Adrenal gland (tissue), 5 donors: ENCODE measurements at regions not wholly inside any gene's neighbourhood (a gene's known extent, or its start where the extent isn't known, plus 50 kb on each side); places are given as distances from the start of the nearest gene placed in this dataset.

Experiments used
- POLR2A ChIP-seq, 2 donors: fragments of 450-650 bp; IDR thresholded peaks; one replicate each; pipeline ENCODE4 v1.6.1; 2017; ENCODE audit warnings: antibody characterized with exemption in 2 of 2, mild to moderate bottlenecking in 2 of 2, moderate library complexity in 1 of 2
- TF ChIP-seq, protein P1 (sequence below), 6 experiments: fragments of 450-650 bp in 4 of 6; fragments of 200-600 bp in 2 of 6; sonication (generic) in 1 of 6; IDR thresholded peaks; 1 replicate in 5 of 6; 2 replicates in 1 of 6; pipeline versions ENCODE4 v1.5.1 to v1.8.0; 2016 to 2021; ENCODE audit warnings: antibody characterized with exemption in 6 of 6, mild to moderate bottlenecking in 2 of 6, moderate library complexity in 1 of 6
- donor health status: DM: no; HTN: no; CAD: no.

DNA sequence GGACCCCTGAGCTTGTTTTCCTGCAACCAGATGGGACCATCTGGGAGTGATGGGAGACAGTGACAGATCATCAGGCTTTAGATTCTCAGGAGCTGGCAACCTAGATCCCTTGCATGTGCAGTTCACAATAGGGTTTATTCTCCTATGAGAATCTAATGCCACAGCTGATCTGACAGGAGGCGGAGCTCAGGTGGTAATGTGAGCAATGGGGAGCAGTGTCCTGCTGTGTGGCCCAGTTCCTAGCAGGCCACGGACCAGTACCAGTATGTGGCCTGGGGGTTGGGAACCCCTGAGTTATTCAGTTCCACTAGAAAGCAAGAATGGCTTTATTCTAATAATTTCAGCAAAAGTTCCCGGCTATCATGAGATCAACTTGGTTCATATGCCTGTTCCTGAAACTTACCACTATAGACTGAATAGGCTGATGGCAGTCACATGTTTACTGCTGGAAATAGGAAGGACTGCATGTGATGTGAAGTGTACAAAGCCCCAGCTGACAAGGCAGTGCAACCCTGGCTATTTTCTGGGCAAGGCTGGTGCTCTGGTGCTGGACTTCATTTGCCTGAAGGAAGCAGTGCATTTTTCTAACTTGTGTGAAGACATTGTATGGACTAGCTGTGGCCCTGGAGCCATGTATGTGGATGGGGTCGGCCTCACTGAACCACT is 107.2 kb downstream of the SPRY1 start:
- TF ChIP-seq, protein P1, sequence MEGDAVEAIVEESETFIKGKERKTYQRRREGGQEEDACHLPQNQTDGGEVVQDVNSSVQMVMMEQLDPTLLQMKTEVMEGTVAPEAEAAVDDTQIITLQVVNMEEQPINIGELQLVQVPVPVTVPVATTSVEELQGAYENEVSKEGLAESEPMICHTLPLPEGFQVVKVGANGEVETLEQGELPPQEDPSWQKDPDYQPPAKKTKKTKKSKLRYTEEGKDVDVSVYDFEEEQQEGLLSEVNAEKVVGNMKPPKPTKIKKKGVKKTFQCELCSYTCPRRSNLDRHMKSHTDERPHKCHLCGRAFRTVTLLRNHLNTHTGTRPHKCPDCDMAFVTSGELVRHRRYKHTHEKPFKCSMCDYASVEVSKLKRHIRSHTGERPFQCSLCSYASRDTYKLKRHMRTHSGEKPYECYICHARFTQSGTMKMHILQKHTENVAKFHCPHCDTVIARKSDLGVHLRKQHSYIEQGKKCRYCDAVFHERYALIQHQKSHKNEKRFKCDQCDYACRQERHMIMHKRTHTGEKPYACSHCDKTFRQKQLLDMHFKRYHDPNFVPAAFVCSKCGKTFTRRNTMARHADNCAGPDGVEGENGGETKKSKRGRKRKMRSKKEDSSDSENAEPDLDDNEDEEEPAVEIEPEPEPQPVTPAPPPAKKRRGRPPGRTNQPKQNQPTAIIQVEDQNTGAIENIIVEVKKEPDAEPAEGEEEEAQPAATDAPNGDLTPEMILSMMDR (IDR thresholded peaks at IDR 0.05) = no peak
- no peak for TF ChIP-seq POLR2A (IDR thresholded peaks at IDR 0.05)
